K562 (cell line): ENCODE measurements at regions not wholly inside any gene's neighbourhood (a gene's known extent, or its start where the extent isn't known, plus 50 kb on each side); places are given as distances from the start of the nearest gene placed in this dataset.
A peak's percentile ranks its signal among the peaks of the same experiment; 100 is the strongest.

Experiments
- ATAC-seq: fragments of 200-7000 bp; cut with Tn5 transposase; 3 replicates; pipeline ENCODE4 v1.9.1; 2020; ENCODE audit warnings: moderate library complexity
- BruUV-seq: library from RNA; stranded (reverse); fragments of 400-500 nt; replicated peaks from 2 replicates; lab custom pipeline; 2021; lab: Mats Ljungman, UMichigan
- CTCF ChIA-PET: fragments of 300-600 bp; formaldehyde crosslinking; extraction: SDS; loops from one replicate; lab custom pipeline; 2021; ENCODE audit warnings: low intra/inter-chr PET ratio; lab: Yijun Ruan, JAX
- POLR2A ChIA-PET: fragments of 300-600, 350-650 bp; sonication (Branson Sonifier 250); formaldehyde crosslinking; extraction: SDS; loops from one replicate; lab custom pipeline; 2021; ENCODE audit warnings: antibody characterized with exemption, inconsistent platforms; lab: Yijun Ruan, JAX
- DNase-seq, 4 experiments: peaks; one replicate each; pipeline versions ENCODE4 v3.0.0 to v3.0.0-alpha.2; 2011 to 2018; ENCODE audit warnings: low spot score in 3 of 4, mixed read lengths in 3 of 4; ENCODE audit errors: extremely low read depth in 1 of 4
- FAIRE-seq: peaks from 2 replicates; lab custom pipeline; 2011; peaks lifted over from hg19 to GRCh38; lab: Jason Lieb, UNC
- H2AFZ ChIP-seq: 2 replicates; pipeline ENCODE4 v1.6.0; 2011; ENCODE audit warnings: low read depth, low read length, control low read depth, inconsistent platforms
- H3K27ac ChIP-seq: fragments of 200-600 bp; 3 replicates; pipeline ENCODE4 v1.8.0; 2011; ENCODE audit warnings: low read depth, mild to moderate bottlenecking, control low read depth, inconsistent platforms, low read length, moderate library complexity, mixed read lengths; ENCODE audit errors: extremely low read depth
- H3K27me3 ChIP-seq, 2 experiments: fragments of 300-600 bp in 1 of 2; 2 replicates in 1 of 2; 3 replicates in 1 of 2; pipeline versions ENCODE4 v1.6.0 to v1.8.0; 2011; ENCODE audit warnings: inconsistent platforms in 2 of 2, low read length in 2 of 2, mild to moderate bottlenecking in 1 of 2, mixed read lengths in 1 of 2, moderate library complexity in 1 of 2; ENCODE audit not compliant: control insufficient read depth in 2 of 2, insufficient read depth in 2 of 2
- H3K36me3 ChIP-seq: fragments of 300-600 bp; 3 replicates; pipeline ENCODE4 v1.8.0; 2011; ENCODE audit warnings: mild to moderate bottlenecking, low read length, inconsistent platforms; ENCODE audit not compliant: control insufficient read depth, insufficient read depth
- H3K4me1 ChIP-seq, 2 experiments: fragments of 200-600 bp in 1 of 2; replicated peaks in 1 of 2; 2 replicates in 1 of 2; 3 replicates in 1 of 2; pipeline versions ENCODE4 v1.5.1 to v1.8.0; 2011; ENCODE audit warnings: inconsistent platforms in 2 of 2, low read length in 2 of 2, mild to moderate bottlenecking in 1 of 2, mixed read lengths in 1 of 2, moderate library complexity in 1 of 2; ENCODE audit not compliant: control insufficient read depth in 2 of 2, insufficient read depth in 2 of 2
- H3K4me2 ChIP-seq: 2 replicates; pipeline ENCODE4 v1.6.1; 2011; ENCODE audit warnings: low read length, control low read depth, inconsistent platforms, mixed read lengths; ENCODE audit not compliant: insufficient read depth
- H3K4me3 ChIP-seq: fragments of 200-600 bp; sonication (generic), shearing (Covaris generic); 2 replicates; pipeline ENCODE4 v1.5.1; 2016; ENCODE audit warnings: control low read depth, inconsistent platforms
- H3K79me2 ChIP-seq: fragments of 200-600 bp; 3 replicates; pipeline ENCODE4 v1.8.0; 2011; ENCODE audit warnings: low read length, inconsistent platforms; ENCODE audit not compliant: control insufficient read depth, insufficient read depth
- H3K9ac ChIP-seq, 2 experiments: 2 replicates each; pipeline versions ENCODE4 v1.6.0 to v1.6.1; 2011; ENCODE audit warnings: low read depth in 2 of 2, low read length in 2 of 2, control low read depth in 1 of 2, inconsistent platforms in 1 of 2, mild to moderate bottlenecking in 1 of 2, mixed read lengths in 1 of 2; ENCODE audit not compliant: insufficient read depth in 1 of 2
- H3K9me1 ChIP-seq: one replicate; pipeline ENCODE4 v1.6.0; 2011; ENCODE audit warnings: inconsistent platforms, mild to moderate bottlenecking, low read length, moderate library complexity; ENCODE audit not compliant: control insufficient read depth, insufficient read depth
- H3K9me3 ChIP-seq: replicated peaks from 2 replicates; pipeline ENCODE4 v1.5.1; 2011; ENCODE audit warnings: low read depth, low read length, inconsistent platforms; ENCODE audit not compliant: control insufficient read depth, insufficient read depth
- H4K20me1 ChIP-seq: replicated peaks from 2 replicates; pipeline ENCODE4 v1.6.1; 2011; ENCODE audit warnings: low read length, inconsistent platforms, mixed read lengths; ENCODE audit not compliant: control insufficient read depth, insufficient read depth
- CBFA2T3 ChIP-seq: fragments of 450-650 bp; IDR thresholded peaks from 2 replicates; pipeline ENCODE4 v1.6.1; 2017
- HMG20A ChIP-seq: fragments of 450-650 bp; formaldehyde crosslinking; conservative IDR thresholded peaks from 2 replicates; pipeline ENCODE4 v1.4.0; 2020; ENCODE audit warnings: mild to moderate bottlenecking, mixed read lengths
- RBM22 ChIP-seq: fragments of 200-400 bp; formaldehyde crosslinking; IDR thresholded peaks from 2 replicates; pipeline ENCODE4 v1.6.1; 2018; ENCODE audit warnings: low read length, low read depth; ENCODE audit not compliant: poor library complexity, severe bottlenecking
- SMARCC2 ChIP-seq: fragments of 450-650 bp; IDR thresholded peaks from 2 replicates; pipeline ENCODE4 v1.6.1; 2017; ENCODE audit warnings: antibody characterized with exemption, moderate library complexity, mild to moderate bottlenecking, low read depth
- SNIP1 ChIP-seq: fragments of 450-650 bp; IDR thresholded peaks from 2 replicates; pipeline ENCODE4 v1.7.1; 2017; ENCODE audit warnings: low read depth, mild to moderate bottlenecking
- ZNF280A ChIP-seq: fragments of 450-650 bp; IDR thresholded peaks from 2 replicates; pipeline ENCODE4 v1.6.1; 2018; ENCODE audit warnings: mild to moderate bottlenecking, low read depth; ENCODE audit not compliant: partially characterized antibody
- ZNF311 ChIP-seq: fragments of 250-450 bp; sonication (Bioruptor Pico); IDR thresholded peaks from 2 replicates; pipeline ENCODE4 v1.4.0; 2020; ENCODE audit warnings: mild to moderate bottlenecking, moderate library complexity
- ZNF778 ChIP-seq: fragments of 450-650 bp; formaldehyde crosslinking; IDR thresholded peaks from 2 replicates; pipeline ENCODE4 v1.4.0; 2020; ENCODE audit warnings: mild to moderate bottlenecking, moderate library complexity
- WGBS: fragments of 100-300 bp; shearing (Covaris generic); methylation state at CpG from one replicate; pipeline ENCODE4 v1.1.6; 2016; ENCODE audit warnings: low coverage, mixed read lengths; ENCODE audit not compliant: insufficient coverage; ENCODE audit errors: missing lambda C conversion rate; 5-methylcytosine and 5-hydroxymethylcytosine counted together
- in situ Hi-C: fragments of 300-500 bp; cut with MboI; formaldehyde crosslinking; loops from 4 replicates; pipeline ENCODE4 v1.15.0; 2018; ENCODE audit warnings: inconsistent platforms, mixed read lengths
- intact Hi-C: fragments of 100-400 bp; cut with micrococcal nuclease; formaldehyde crosslinking; loops from 2 replicates; pipeline ENCODE4 v1.14.2; 2022

GRCh38 chr12:124388679-124389137, 93.8 kb downstream of the RFLNA start:
- 92% methylated on average over 9 of the region's 39 CpGs for whole genome bisulfite sequencing
- Histone ChIP-seq H3K27me3 (no peaks in the 10 kb centered on the region), H3K9me3 (no peaks in the 10 kb centered on the region), H4K20me1 (no peaks in the 10 kb centered on the region; the same call in 1 of the 2 replicates), H3K9ac (no peak overlapping the region), H3K4me1 (peaks cover 4 to 69% of the 10 kb centered on the region in 2 experiments), H3K36me3 (peaks cover 22% of the 10 kb centered on the region; the same call in 1 of the 3 replicates), H3K9me1 (no peaks in the 10 kb centered on the region), H3K4me2 (no peak overlapping the region), H2AFZ (no peak overlapping the region), H3K4me3 (no peak overlapping the region), H3K79me2 (no peaks in the 10 kb centered on the region), H3K27ac (no peak overlapping the region)
- intact Hi-C loops, result no loop called here
- DNase-seq (no peak), FAIRE-seq (no peak), ATAC-seq (no peak)
- ChIA-PET CTCF (no interaction called here), POLR2A (interaction anchor here (0.5 kb wide), 1 partner anchor 344 kb away, joined by 3 read pairs; no protein-coding TSS in a partner anchor)
- no TSS peak for BruUV-seq
- no peak for TF ChIP-seq SNIP1
- no peak for TF ChIP-seq ZNF311 (CRISPR knock-in tag)
- peak; percentile 18 for TF ChIP-seq RBM22
- TF ChIP-seq SMARCC2, result no peak
- TF ChIP-seq ZNF280A, result no peak
- TF ChIP-seq HMG20A (CRISPR knock-in tag), result no peak
- TF ChIP-seq CBFA2T3, result no peak
- TF ChIP-seq ZNF778 (CRISPR knock-in tag), result no peak
- in situ Hi-C loops, result no loop called here
